GM21447 (cell line): ENCODE measurements at regions not wholly inside any gene's neighbourhood (a gene's known extent, or its start where the extent isn't known, plus 50 kb on each side); places are given as distances from the start of the nearest gene placed in this dataset.
"Not testable (repeated sequence)": the region's sequence is repeated elsewhere in the genome, so short reads cannot be mapped to it uniquely, and the experiment has no call there.

Source experiments
- ATAC-seq: cut with Tn5 transposase; IDR thresholded peaks from one replicate; pipeline ENCODE4 v1.9.1; 2021; ENCODE audit not compliant: unreplicated experiment

- ATAC-seq: no peak
Measured at GRCh38 chr13:90585392-90585791, 762.1 kb upstream of the MIR17HG start.

GRCh38 chr13:90591260-90591926 is 756.1 kb upstream of the MIR17HG start:
- no peak for ATAC-seq

- ATAC-seq: no peak
Measured at GRCh38 chr13:90591927-90592268, 755.6 kb upstream of the MIR17HG start.

GRCh38 chr13:90592943-90593342 is 754.5 kb upstream of the MIR17HG start:
- no peak for ATAC-seq

GRCh38 chr13:90594681-90595080 is 752.8 kb upstream of the MIR17HG start:
- ATAC-seq: no peak

GRCh38 chr13:90605664-90606063 is 741.8 kb upstream of the MIR17HG start:
- no peak for ATAC-seq

GRCh38 chr13:90606921-90607320 is 740.6 kb upstream of the MIR17HG start:
- ATAC-seq: not testable (repeated sequence)

GRCh38 chr13:90612391-90612790 is 735.1 kb upstream of the MIR17HG start:
- ATAC-seq: no peak

- ATAC-seq: no peak
Measured at GRCh38 chr13:90613076-90613795, 734.3 kb upstream of the MIR17HG start.

- no peak for ATAC-seq
Measured at GRCh38 chr13:90615236-90615635, 732.3 kb upstream of the MIR17HG start.

GRCh38 chr13:90615767-90616166 is 731.7 kb upstream of the MIR17HG start:
- ATAC-seq: no peak

GRCh38 chr13:90618133-90618532 is 729.4 kb upstream of the MIR17HG start:
- ATAC-seq: no peak

GRCh38 chr13:90622541-90622940 is 724.9 kb upstream of the MIR17HG start:
- no peak for ATAC-seq

GRCh38 chr13:90623318-90624011 is 724.0 kb upstream of the MIR17HG start:
- ATAC-seq: no peak

GRCh38 chr13:90627813-90628212 is 719.7 kb upstream of the MIR17HG start:
- no peak for ATAC-seq

GRCh38 chr13:90628471-90628870 is 719.0 kb upstream of the MIR17HG start:
- no peak for ATAC-seq

GRCh38 chr13:90630716-90631115 is 716.8 kb upstream of the MIR17HG start:
- no peak for ATAC-seq

- ATAC-seq: no peak
Measured at GRCh38 chr13:90632184-90632583, 715.3 kb upstream of the MIR17HG start.

- ATAC-seq: no peak
Measured at GRCh38 chr13:90633849-90634248, 713.6 kb upstream of the MIR17HG start.

GRCh38 chr13:90640976-90641375 is 706.5 kb upstream of the MIR17HG start:
- ATAC-seq: no peak

GRCh38 chr13:90641884-90642283 is 705.6 kb upstream of the MIR17HG start:
- ATAC-seq: no peak

- no peak for ATAC-seq
Measured at GRCh38 chr13:90645582-90645981, 701.9 kb upstream of the MIR17HG start.
